ENCODE measurements at regions not wholly inside any gene's neighbourhood (a gene's known extent, or its start where the extent isn't known, plus 50 kb on each side); places are given as distances from the start of the nearest gene placed in this dataset.

- in situ Hi-C loops (cut with MboI) (no loop called here), intact Hi-C loops (cut with micrococcal nuclease; ENCODE audit: unreplicated experiment) (no loop called here)
- Histone ChIP-seq H3K4me1 (ENCODE audit: control insufficient read depth, insufficient read depth, low read length) (no peaks in the 10 kb centered on the region), H2AFZ (ENCODE audit: control insufficient read depth, low read depth, low read length) (no peak overlapping the region), H3K9ac (ENCODE audit: control insufficient read depth, insufficient read depth, low read length) (no peak overlapping the region), H3K4me3 (no peak overlapping the region), H3K27ac (ENCODE audit: control insufficient read depth, insufficient read depth) (no peak overlapping the region), H4K20me1 (ENCODE audit: control insufficient read depth, insufficient read depth) (no peaks in the 10 kb centered on the region), H3K36me3 (ENCODE audit: control insufficient read depth in 2 of 2, insufficient read depth in 2 of 2, low read length in 1 of 2) (no peaks in the 10 kb centered on the region), H3K27me3 (replicated peaks in 1 of 2; ENCODE audit: control insufficient read depth in 2 of 2, insufficient read depth in 2 of 2, low read length in 1 of 2) (no peaks in the 10 kb centered on the region), H3K4me2 (ENCODE audit: control insufficient read depth, insufficient read depth) (no peak overlapping the region), H3K79me2 (ENCODE audit: control insufficient read depth, insufficient read depth, low read length) (no peaks in the 10 kb centered on the region), H3K9me3 (replicated peaks; ENCODE audit: control insufficient read depth, insufficient read depth, low read length) (no peaks in the 10 kb centered on the region)
- WGBS (ENCODE audit: insufficient coverage, insufficient replicate concordance, low lambda C conversion rate, missing lambda C conversion rate) = 22% methylated on average over 5 of the region's 5 CpGs
- TF ChIP-seq CREB1 (IDR thresholded peaks at IDR 0.05; ENCODE audit: low read depth) (no peak), ASH2L (IDR thresholded peaks at IDR 0.05; ENCODE audit: borderline replicate concordance, low read depth) (no peak), SMC3 (IDR thresholded peaks at IDR 0.05; ENCODE audit: borderline replicate concordance, low read length) (no peak), ZBED1 (IDR thresholded peaks at IDR 0.05; ENCODE audit: borderline replicate concordance) (no peak), RB1 (IDR thresholded peaks at IDR 0.05; ENCODE audit: borderline replicate concordance) (no peak), HDGF (IDR thresholded peaks at IDR 0.05) (no peak), RELA (IDR thresholded peaks at IDR 0.05; ENCODE audit: borderline replicate concordance, partially characterized antibody) (no peak), SIN3A (IDR thresholded peaks at IDR 0.05; ENCODE audit: low read depth, low read length) (no peak), SMAD1 (IDR thresholded peaks at IDR 0.05; ENCODE audit: low read depth, partially characterized antibody) (no peak), MEF2A (IDR thresholded peaks at IDR 0.05; ENCODE audit: insufficient read depth, low read depth, low read length) (no peak), SKIL (IDR thresholded peaks at IDR 0.05; ENCODE audit: low read depth, poor library complexity, severe bottlenecking) (no peak), ETV6 (conservative IDR thresholded peaks at IDR 0.05 in 1 of 2, IDR thresholded peaks at IDR 0.05 in 1 of 2; ENCODE audit: borderline replicate concordance in 1 of 2, low read depth in 1 of 2) (no peak), SREBF2 (IDR thresholded peaks at IDR 0.05; ENCODE audit: low read length) (no peak), POU2F2 (IDR thresholded peaks at IDR 0.05; ENCODE audit: borderline replicate concordance, low read depth, low read length) (no peak), NFIC (IDR thresholded peaks at IDR 0.05; ENCODE audit: low read depth, low read length) (no peak), ZBTB33 (IDR thresholded peaks at IDR 0.05) (no peak), BHLHE40 (IDR thresholded peaks at IDR 0.05; ENCODE audit: borderline replicate concordance in 1 of 2, low read depth in 2 of 2, low read length in 1 of 2) (no peak)
- SMC1A ChIA-PET (ENCODE audit: uncharacterized antibody, unreplicated experiment) = no interaction called here
- RAD21 ChIA-PET (ENCODE audit: unreplicated experiment) = no interaction called here
- BruUV-seq (replicated peaks) = no TSS peak
- ATAC-seq (no peak), DNase-seq (ENCODE audit: low read depth, low spot score) (no peak), FAIRE-seq (no peak)
- CTCF ChIA-PET = interaction anchor here (1.7 kb wide), 1 partner anchor 10 kb away, joined by 7 read pairs; no protein-coding TSS in a partner anchor
- POLR2A ChIA-PET = no interaction called here
Observed at GRCh38 chr3:147201086-147201485, 205.3 kb downstream of the ZIC4 start.
